ENCODE measurements at regions not wholly inside any gene's neighbourhood (a gene's known extent, or its start where the extent isn't known, plus 50 kb on each side); places are given as distances from the start of the nearest gene placed in this dataset.
"Not testable (repeated sequence)": the region's sequence is repeated elsewhere in the genome, so short reads cannot be mapped to it uniquely, and the experiment has no call there.

GRCh38 chr10:3917392-3917791 is 132.4 kb upstream of the KLF6 start:
- WGBS = 78% methylated on average over 6 of the region's 6 CpGs
- H3K27me3 ChIP-seq (ENCODE audit: control insufficient read depth in 4 of 4, insufficient read depth in 4 of 4, low read length in 3 of 4); H3K9me3 ChIP-seq (ENCODE audit: control insufficient read depth in 4 of 4, low read length in 3 of 4); H3K4me3 ChIP-seq (ENCODE audit: low read depth in 1 of 3, low read length in 3 of 3); H3K9ac ChIP-seq (ENCODE audit: low read depth in 1 of 2, low read length in 2 of 2); H3K4me1 ChIP-seq (ENCODE audit: control insufficient read depth in 4 of 4, insufficient read depth in 4 of 4, low read length in 3 of 4); H3K36me3 ChIP-seq (ENCODE audit: control insufficient read depth in 4 of 4, insufficient read depth in 3 of 4, low read depth in 1 of 4, low read length in 3 of 4); DNase-seq (ENCODE audit: low spot score); H3K27ac ChIP-seq (ENCODE audit: low read depth in 1 of 2, low read length in 2 of 2): not testable (repeated sequence)

- H3K9ac ChIP-seq (ENCODE audit: low read depth in 1 of 2, low read length in 2 of 2) = no peak overlapping the region
- H3K9me3 ChIP-seq (ENCODE audit: control insufficient read depth in 4 of 4, low read length in 3 of 4) = no peaks in the 10 kb centered on the region
- H3K36me3 ChIP-seq (ENCODE audit: control insufficient read depth in 4 of 4, insufficient read depth in 3 of 4, low read depth in 1 of 4, low read length in 3 of 4) = no peaks in the 10 kb centered on the region
- H3K4me1 ChIP-seq (ENCODE audit: control insufficient read depth in 4 of 4, insufficient read depth in 4 of 4, low read length in 3 of 4) = no peaks in the 10 kb centered on the region
- TF ChIP-seq ZBTB33 (IDR thresholded peaks at IDR 0.05) (no peak), RAD21 (IDR thresholded peaks at IDR 0.05) (no peak), NR2F2 (IDR thresholded peaks at IDR 0.05) (no peak), HNF4A (conservative IDR thresholded peaks at IDR 0.05) (no peak), RXRA (IDR thresholded peaks at IDR 0.05) (no peak), REST (IDR thresholded peaks at IDR 0.05) (no peak), YY1 (IDR thresholded peaks at IDR 0.05) (no peak), GABPA (IDR thresholded peaks at IDR 0.05 in 1 of 2, conservative IDR thresholded peaks at IDR 0.05 in 1 of 2) (no peak), JUND (IDR thresholded peaks at IDR 0.05) (no peak), MAX (IDR thresholded peaks at IDR 0.05) (no peak), HNF4G (IDR thresholded peaks at IDR 0.05) (no peak)
- no peaks in the 10 kb centered on the region for H3K27me3 ChIP-seq (ENCODE audit: control insufficient read depth in 4 of 4, insufficient read depth in 4 of 4, low read length in 3 of 4)
- DNase-seq (ENCODE audit: low spot score) = no peak
- 76% methylated on average over 5 of the region's 5 CpGs for WGBS
- H3K27ac ChIP-seq (ENCODE audit: low read depth in 1 of 2, low read length in 2 of 2) = no peak overlapping the region
- no peak overlapping the region for H3K4me3 ChIP-seq (ENCODE audit: low read depth in 1 of 3, low read length in 3 of 3)
These were observed 129.7 kb upstream of the KLF6 start for GRCh38 chr10:3914733-3915132.

GRCh38 chr10:3911713-3912442 is 126.9 kb upstream of the KLF6 start:
- H3K27me3 ChIP-seq (ENCODE audit: control insufficient read depth in 4 of 4, insufficient read depth in 4 of 4, low read length in 3 of 4) = no peaks in the 10 kb centered on the region
- H3K9ac ChIP-seq (ENCODE audit: low read depth in 1 of 2, low read length in 2 of 2) = no peak overlapping the region
- no peak overlapping the region for H3K4me3 ChIP-seq (ENCODE audit: low read depth in 1 of 3, low read length in 3 of 3)
- no peaks in the 10 kb centered on the region for H3K36me3 ChIP-seq (ENCODE audit: control insufficient read depth in 4 of 4, insufficient read depth in 3 of 4, low read depth in 1 of 4, low read length in 3 of 4)
- H3K9me3 ChIP-seq (ENCODE audit: control insufficient read depth in 4 of 4, low read length in 3 of 4) = no peaks in the 10 kb centered on the region
- DNase-seq (ENCODE audit: low spot score) = no peak
- no peaks in the 10 kb centered on the region for H3K4me1 ChIP-seq (ENCODE audit: control insufficient read depth in 4 of 4, insufficient read depth in 4 of 4, low read length in 3 of 4)
- H3K27ac ChIP-seq (ENCODE audit: low read depth in 1 of 2, low read length in 2 of 2) = no peak overlapping the region
- 56% methylated on average over 13 of the region's 13 CpGs for WGBS
- TF ChIP-seq GABPA (IDR thresholded peaks at IDR 0.05 in 1 of 2, conservative IDR thresholded peaks at IDR 0.05 in 1 of 2) (no peak), FOXA2 (IDR thresholded peaks at IDR 0.05) (no peak), CTCF (IDR thresholded peaks at IDR 0.05; ENCODE audit: low read depth, low read length, missing input control) (no peak), RXRA (IDR thresholded peaks at IDR 0.05) (no peak), TAF1 (conservative IDR thresholded peaks at IDR 0.05) (no peak), SP1 (IDR thresholded peaks at IDR 0.05) (no peak), NR2F2 (IDR thresholded peaks at IDR 0.05) (no peak), JUND (IDR thresholded peaks at IDR 0.05) (no peak), MAX (IDR thresholded peaks at IDR 0.05) (no peak), RAD21 (IDR thresholded peaks at IDR 0.05) (no peak), HNF4G (IDR thresholded peaks at IDR 0.05) (no peak), REST (IDR thresholded peaks at IDR 0.05) (no peak), YY1 (IDR thresholded peaks at IDR 0.05) (no peak), HNF4A (conservative IDR thresholded peaks at IDR 0.05) (no peak)

All from liver (tissue), 8 donors.